ENCODE measurements at regions not wholly inside any gene's neighbourhood (a gene's known extent, or its start where the extent isn't known, plus 50 kb on each side); places are given as distances from the start of the nearest gene placed in this dataset.

GRCh38 chr11:121887976-121888557 lies 227.9 kb downstream of the BLID start:
- Histone ChIP-seq H3K27ac (no peak overlapping the region), H2AFZ (peak overlapping the region; percentile 6; the same call in 1 of the 2 replicates), H3K4me3 (no peak overlapping the region), H3K9me3 (ENCODE audit: insufficient read depth, low read depth) (no peaks in the 10 kb centered on the region; the same call in 1 of the 2 replicates), H3K4me1 (replicated peaks; ENCODE audit: insufficient read depth) (peaks cover 40% of the 10 kb centered on the region), H3K79me2 (ENCODE audit: low read depth) (no peaks in the 10 kb centered on the region), H3K4me2 (no peak overlapping the region), H4K20me1 (ENCODE audit: insufficient read depth) (no peaks in the 10 kb centered on the region), H3F3A (ENCODE audit: insufficient read depth, low read depth) (peaks cover 17% of the 10 kb centered on the region), H3K27me3 (ENCODE audit: insufficient read depth, low read depth) (no peaks in the 10 kb centered on the region), H3K9me2 (ENCODE audit: insufficient read depth) (no peaks in the 10 kb centered on the region), H3K36me3 (ENCODE audit: low read depth) (no peaks in the 10 kb centered on the region)
- TF ChIP-seq CTCF (conservative IDR thresholded peaks at IDR 0.05) = no peak
- no peak for TF ChIP-seq EZH2 (IDR thresholded peaks at IDR 0.05; ENCODE audit: low read depth)
- no peak for DNase-seq
- no TSS peak for BruUV-seq (replicated peaks)
- intact Hi-C loops (cut with micrococcal nuclease; ENCODE audit: unreplicated experiment) = no loop called here
- POLR2A ChIA-PET (ENCODE audit: unreplicated experiment) = no interaction called here
- CTCF ChIA-PET = no interaction called here

- no peak overlapping the region for H2AFZ ChIP-seq
- peaks cover 12% of the 10 kb centered on the region for H3F3A ChIP-seq (ENCODE audit: insufficient read depth, low read depth)
- no peak overlapping the region for H3K27ac ChIP-seq
- DNase-seq = no peak
- H3K9me2 ChIP-seq (ENCODE audit: insufficient read depth) = no peaks in the 10 kb centered on the region
- H3K4me2 ChIP-seq = no peak overlapping the region
- no peak overlapping the region for H3K4me3 ChIP-seq
- H3K27me3 ChIP-seq (ENCODE audit: insufficient read depth, low read depth) = no peaks in the 10 kb centered on the region
- POLR2A ChIA-PET (ENCODE audit: unreplicated experiment) = no interaction called here
- H3K4me1 ChIP-seq (replicated peaks; ENCODE audit: insufficient read depth) = peaks cover 35% of the 10 kb centered on the region
- CTCF ChIA-PET = no interaction called here
- H3K79me2 ChIP-seq (ENCODE audit: low read depth) = no peaks in the 10 kb centered on the region
- BruUV-seq (replicated peaks) = no TSS peak
- no peaks in the 10 kb centered on the region; the same call in 1 of the 2 replicates for H3K9me3 ChIP-seq (ENCODE audit: insufficient read depth, low read depth)
- intact Hi-C loops (cut with micrococcal nuclease; ENCODE audit: unreplicated experiment) = no loop called here
- H4K20me1 ChIP-seq (ENCODE audit: insufficient read depth) = no peaks in the 10 kb centered on the region
- no peak for TF ChIP-seq CTCF (conservative IDR thresholded peaks at IDR 0.05)
- no peak for TF ChIP-seq EZH2 (IDR thresholded peaks at IDR 0.05; ENCODE audit: low read depth)
- H3K36me3 ChIP-seq (ENCODE audit: low read depth) = no peaks in the 10 kb centered on the region
Observed at GRCh38 chr11:121887569-121887968, 228.4 kb downstream of the BLID start.

GRCh38 chr11:121886996-121887395 lies 229.0 kb downstream of the BLID start:
- no peaks in the 10 kb centered on the region; the same call in 1 of the 2 replicates for H3K9me3 ChIP-seq (ENCODE audit: insufficient read depth, low read depth)
- no peaks in the 10 kb centered on the region for H4K20me1 ChIP-seq (ENCODE audit: insufficient read depth)
- intact Hi-C loops (cut with micrococcal nuclease; ENCODE audit: unreplicated experiment) = no loop called here
- H3K27ac ChIP-seq = no peak overlapping the region
- no peaks in the 10 kb centered on the region for H3K36me3 ChIP-seq (ENCODE audit: low read depth)
- H3K4me2 ChIP-seq = no peak overlapping the region
- ChIA-PET CTCF (no interaction called here), POLR2A (ENCODE audit: unreplicated experiment) (no interaction called here)
- H3F3A ChIP-seq (ENCODE audit: insufficient read depth, low read depth) = peaks cover 8% of the 10 kb centered on the region; the same call in 1 of the 2 replicates
- no peaks in the 10 kb centered on the region for H3K27me3 ChIP-seq (ENCODE audit: insufficient read depth, low read depth)
- peaks cover 30% of the 10 kb centered on the region for H3K4me1 ChIP-seq (replicated peaks; ENCODE audit: insufficient read depth)
- no peaks in the 10 kb centered on the region for H3K9me2 ChIP-seq (ENCODE audit: insufficient read depth)
- no peak overlapping the region for H3K4me3 ChIP-seq
- no peaks in the 10 kb centered on the region for H3K79me2 ChIP-seq (ENCODE audit: low read depth)
- no peak for DNase-seq
- H2AFZ ChIP-seq = no peak overlapping the region
- no peak for TF ChIP-seq EZH2 (IDR thresholded peaks at IDR 0.05; ENCODE audit: low read depth)
- no peak for TF ChIP-seq CTCF (conservative IDR thresholded peaks at IDR 0.05)
- BruUV-seq (replicated peaks) = no TSS peak
